GM12878 (cell line): ENCODE measurements at regions not wholly inside any gene's neighbourhood (a gene's known extent, or its start where the extent isn't known, plus 50 kb on each side); places are given as distances from the start of the nearest gene placed in this dataset.

Experiments
- ATAC-seq: fragments of 200-7000 bp; cut with Tn5 transposase; 3 replicates; pipeline ENCODE4 v1.9.1; 2020; ENCODE audit warnings: mild to moderate bottlenecking, moderate library complexity
- BruUV-seq: library from RNA; stranded (reverse); fragments of 400-500 nt; replicated peaks from 2 replicates; lab custom pipeline; 2021; lab: Mats Ljungman, UMichigan
- CTCF ChIA-PET: fragments of 300-600 bp; sonication (Branson Sonifier 250); formaldehyde crosslinking; extraction: SDS; loops from one replicate; lab custom pipeline; 2021; ENCODE audit warnings: inconsistent platforms; lab: Yijun Ruan, JAX
- POLR2A ChIA-PET: fragments of 350-600 bp; formaldehyde crosslinking; extraction: SDS; loops from one replicate; lab custom pipeline; 2021; ENCODE audit warnings: inconsistent platforms; lab: Charles Lee
- RAD21 ChIA-PET: fragments of 300-600 bp; sonication (Branson Sonifier 250); formaldehyde crosslinking; loops from one replicate; lab custom pipeline; 2023; ENCODE audit warnings: antibody characterized with exemption; ENCODE audit not compliant: unreplicated experiment; lab: Charles Lee
- SMC1A ChIA-PET: fragments of 300-600 bp; sonication (Branson Sonifier 250); formaldehyde crosslinking; loops from one replicate; lab custom pipeline; 2023; ENCODE audit not compliant: unreplicated experiment, uncharacterized antibody; lab: Charles Lee
- DNase-seq: peaks from one replicate; pipeline ENCODE4 v3.0.0-alpha.2; 2011; ENCODE audit warnings: low read depth, low spot score
- FAIRE-seq: peaks from 3 replicates; lab custom pipeline; 2011; peaks lifted over from hg19 to GRCh38; lab: Jason Lieb, UNC
- H2AFZ ChIP-seq: 2 replicates; pipeline ENCODE4 v1.6.0; 2011; ENCODE audit warnings: low read depth, low read length, control low read depth; ENCODE audit not compliant: control insufficient read depth
- H3K27ac ChIP-seq: 2 replicates; pipeline ENCODE4 v1.5.1; 2011; ENCODE audit warnings: control low read depth; ENCODE audit not compliant: control insufficient read depth, insufficient read depth
- H3K27me3 ChIP-seq, 2 experiments: replicated peaks in 1 of 2; 2 replicates each; pipeline versions ENCODE4 v1.6.0 to v1.6.1; 2011; ENCODE audit warnings: low read length in 1 of 2; ENCODE audit not compliant: control insufficient read depth in 2 of 2, insufficient read depth in 2 of 2
- H3K36me3 ChIP-seq, 2 experiments: 2 replicates each; pipeline ENCODE4 v1.5.1; 2011; ENCODE audit warnings: low read length in 1 of 2; ENCODE audit not compliant: control insufficient read depth in 2 of 2, insufficient read depth in 2 of 2
- H3K4me1 ChIP-seq: 2 replicates; pipeline ENCODE4 v1.6.1; 2011; ENCODE audit warnings: mild to moderate bottlenecking, low read length, moderate library complexity, mixed read lengths; ENCODE audit not compliant: control insufficient read depth, insufficient read depth
- H3K4me2 ChIP-seq: 2 replicates; pipeline ENCODE4 v1.6.0; 2011; ENCODE audit warnings: control low read depth; ENCODE audit not compliant: control insufficient read depth, insufficient read depth
- H3K4me3 ChIP-seq: fragments of 200-600 bp; sonication (generic); 2 replicates; pipeline ENCODE4 v1.5.1; 2016
- H3K79me2 ChIP-seq: 2 replicates; pipeline ENCODE4 v1.6.0; 2011; ENCODE audit warnings: low read length; ENCODE audit not compliant: control insufficient read depth, insufficient read depth
- H3K9ac ChIP-seq: 2 replicates; pipeline ENCODE4 v1.8.0; 2011; ENCODE audit warnings: low read length, control low read depth, mixed read lengths; ENCODE audit not compliant: control insufficient read depth, insufficient read depth
- H3K9me3 ChIP-seq: replicated peaks from 3 replicates; pipeline ENCODE4 v1.5.1; 2011; ENCODE audit warnings: mild to moderate bottlenecking, low read length; ENCODE audit not compliant: control insufficient read depth, insufficient read depth
- H4K20me1 ChIP-seq: 2 replicates; pipeline ENCODE4 v1.6.0; 2011; ENCODE audit not compliant: control insufficient read depth, insufficient read depth
- ASH2L ChIP-seq: fragments of 300-600, 200-600 bp; sonication (generic); IDR thresholded peaks from 2 replicates; pipeline ENCODE4 v1.6.1; 2017; ENCODE audit warnings: low read depth, mild to moderate bottlenecking, borderline replicate concordance
- BCL3 ChIP-seq: IDR thresholded peaks from 2 replicates; pipeline ENCODE4 v1.6.1; 2011; ENCODE audit warnings: borderline replicate concordance, low read depth, mild to moderate bottlenecking, moderate library complexity, low read length; ENCODE audit not compliant: insufficient read depth, poor library complexity, severe bottlenecking
- CBFB ChIP-seq: IDR thresholded peaks from 2 replicates; pipeline ENCODE4 v1.6.1; 2016; ENCODE audit warnings: antibody characterized with exemption, low read depth
- FOXK2 ChIP-seq: fragments of 450-650 bp; IDR thresholded peaks from 2 replicates; pipeline ENCODE4 v1.6.1; 2017; ENCODE audit warnings: mild to moderate bottlenecking, moderate library complexity
- HCFC1 ChIP-seq: fragments of 150-350 bp; IDR thresholded peaks from 2 replicates; pipeline ENCODE4 v1.6.1; 2014; ENCODE audit warnings: low read length
- JUNB ChIP-seq: IDR thresholded peaks from 2 replicates; pipeline ENCODE4 v1.6.1; 2016; ENCODE audit warnings: antibody characterized with exemption, mild to moderate bottlenecking
- MEF2B ChIP-seq: fragments of 450-650 bp; IDR thresholded peaks from 2 replicates; pipeline ENCODE4 v1.6.1; 2018; ENCODE audit warnings: mild to moderate bottlenecking, moderate library complexity; ENCODE audit not compliant: partially characterized antibody, poor library complexity, severe bottlenecking
- MYC ChIP-seq: IDR thresholded peaks from 2 replicates; pipeline ENCODE4 v1.6.1; 2011; ENCODE audit warnings: mild to moderate bottlenecking, low read length, moderate library complexity, inconsistent platforms; ENCODE audit not compliant: insufficient read depth, insufficient replicate concordance, insufficient read length, severe bottlenecking
- NBN ChIP-seq: fragments of 450-650 bp; IDR thresholded peaks from 2 replicates; pipeline ENCODE4 v1.6.1; 2016
- NFXL1 ChIP-seq: fragments of 450-650 bp; IDR thresholded peaks from 2 replicates; pipeline ENCODE4 v1.6.1; 2017; ENCODE audit warnings: antibody characterized with exemption, mild to moderate bottlenecking, borderline replicate concordance
- NFYA ChIP-seq: IDR thresholded peaks from 2 replicates; pipeline ENCODE4 v1.6.1; 2011; ENCODE audit warnings: low read depth, mild to moderate bottlenecking, low read length, improper control_type of control experiment, borderline replicate concordance
- NKRF ChIP-seq: fragments of 450-650 bp; conservative IDR thresholded peaks from 2 replicates; pipeline ENCODE4 v1.6.1; 2017; ENCODE audit warnings: mild to moderate bottlenecking, moderate library complexity
- NR2C1 ChIP-seq: fragments of 450-650 bp; IDR thresholded peaks from 2 replicates; pipeline ENCODE4 v1.6.1; 2017; ENCODE audit warnings: antibody characterized with exemption, mild to moderate bottlenecking, moderate library complexity
- POLR2AphosphoS5 ChIP-seq: IDR thresholded peaks from 2 replicates; pipeline ENCODE4 v1.6.1; 2011; ENCODE audit warnings: mild to moderate bottlenecking, low read length, inconsistent platforms
- SMARCA5 ChIP-seq: fragments of 450-650 bp; IDR thresholded peaks from 2 replicates; pipeline ENCODE4 v1.6.1; 2017; ENCODE audit warnings: mild to moderate bottlenecking
- SMC3 ChIP-seq: IDR thresholded peaks from 2 replicates; pipeline ENCODE4 v1.6.1; 2011; ENCODE audit warnings: low read length, improper control_type of control experiment, borderline replicate concordance
- SRF ChIP-seq, 2 experiments: IDR thresholded peaks; 2 replicates each; pipeline ENCODE4 v1.6.1; 2011; ENCODE audit warnings: low read depth in 2 of 2, low read length in 2 of 2, mild to moderate bottlenecking in 1 of 2, moderate library complexity in 1 of 2
- STAT1 ChIP-seq: fragments of 450-650 bp; conservative IDR thresholded peaks from 2 replicates; pipeline ENCODE4 v1.6.1; 2014; ENCODE audit warnings: antibody characterized with exemption, mild to moderate bottlenecking
- SUZ12 ChIP-seq: fragments of 200-600 bp; sonication (generic); IDR thresholded peaks from one replicate; pipeline ENCODE4 v1.6.1; 2018; ENCODE audit warnings: antibody characterized with exemption, mild to moderate bottlenecking; ENCODE audit not compliant: unreplicated experiment
- WGBS: methylation state at CpG from one replicate; pipeline ENCODE4 v1.1.6; 2016; ENCODE audit warnings: low lambda C conversion rate; ENCODE audit not compliant: insufficient replicate concordance, insufficient coverage; ENCODE audit errors: missing lambda C conversion rate; 5-methylcytosine and 5-hydroxymethylcytosine counted together
- in situ Hi-C: fragments of 300-500 bp; cut with MboI; formaldehyde crosslinking; loops from 9 replicates; pipeline ENCODE4 v1.14.3; 2018; ENCODE audit warnings: mixed read lengths
- intact Hi-C: fragments of 100-400 bp; cut with micrococcal nuclease; formaldehyde crosslinking; loops from one replicate; pipeline ENCODE4 v1.14.2; 2022; ENCODE audit not compliant: unreplicated experiment

- no peak for TF ChIP-seq MEF2B
- no peak for TF ChIP-seq NFYA
- TF ChIP-seq, all 136 proteins: peak for 0
Observed at GRCh38 chr16:79839466-79840341, 239.2 kb upstream of the MAF start (continued).

- ChIA-PET RAD21 (no interaction called here), SMC1A (no interaction called here), CTCF (no interaction called here), POLR2A (no interaction called here)
- in situ Hi-C loops (no loop called here), intact Hi-C loops (no loop called here)
- Histone ChIP-seq H3K4me1 (no peaks in the 10 kb centered on the region), H3K4me3 (no peak overlapping the region), H3K79me2 (no peaks in the 10 kb centered on the region), H4K20me1 (no peaks in the 10 kb centered on the region), H3K9me3 (no peaks in the 10 kb centered on the region; the same call in 2 of the 3 replicates), H3K27me3 (no peaks in the 10 kb centered on the region), H2AFZ (no peak overlapping the region), H3K9ac (no peak overlapping the region), H3K36me3 (no peaks in the 10 kb centered on the region), H3K4me2 (no peak overlapping the region), H3K27ac (no peak overlapping the region)
- ATAC-seq = no peak
- no peak for FAIRE-seq
- 61% methylated on average over 19 of the region's 19 CpGs for WGBS
- BruUV-seq = no TSS peak
- DNase-seq = no peak
- TF ChIP-seq SMC3 (no peak), CBFB (no peak), NFXL1 (no peak), NR2C1 (no peak), FOXK2 (no peak), SUZ12 (no peak), BCL3 (no peak), STAT1 (no peak), JUNB (no peak), HCFC1 (no peak), NBN (no peak), SMARCA5 (no peak), NKRF (no peak), MYC (no peak), SRF (IDR thresholded peaks at IDR 0.05; ENCODE audit: low read depth in 2 of 2, low read length in 2 of 2) (no peak), ASH2L (no peak), POLR2AphosphoS5 (no peak)
Observed at GRCh38 chr16:79838496-79839259, 238.1 kb upstream of the MAF start.
